K562 (cell line): ENCODE measurements at regions not wholly inside any gene's neighbourhood (a gene's known extent, or its start where the extent isn't known, plus 50 kb on each side); places are given as distances from the start of the nearest gene placed in this dataset.

Experiments used
- CBFA2T2 ChIP-seq: fragments of 450-650 bp; conservative IDR thresholded peaks from 2 replicates; pipeline ENCODE4 v1.6.1; 2017; ENCODE audit warnings: mild to moderate bottlenecking
- CHCHD3 ChIP-seq: fragments of 250-450 bp; sonication (Bioruptor Pico); IDR thresholded peaks from 2 replicates; pipeline ENCODE4 v2.1.2; 2022; ENCODE audit warnings: mild to moderate bottlenecking
- FOS ChIP-seq: IDR thresholded peaks from 3 replicates; pipeline ENCODE4 v1.6.1; 2011; ENCODE audit not compliant: insufficient read length; ENCODE audit errors: extremely low read depth
- MBD2 ChIP-seq: sonication (generic); IDR thresholded peaks from 2 replicates; pipeline ENCODE4 v1.6.1; 2016; ENCODE audit warnings: low read depth, borderline replicate concordance
- PTBP1 ChIP-seq: fragments of 200-400 bp; formaldehyde crosslinking; IDR thresholded peaks from 2 replicates; pipeline ENCODE4 v1.6.1; 2017; ENCODE audit warnings: low read depth, low read length
- ZKSCAN1 ChIP-seq: fragments of 150-350 bp; IDR thresholded peaks from 2 replicates; pipeline ENCODE4 v1.6.1; 2016; ENCODE audit warnings: low read depth, low read length
- TF ChIP-seq, protein P1 (sequence below), 3 experiments: IDR thresholded peaks in 2 of 3; conservative IDR thresholded peaks in 1 of 3; 2 replicates each; pipeline ENCODE4 v1.5.1; 2011 to 2012; ENCODE audit warnings: low read length in 3 of 3, mild to moderate bottlenecking in 3 of 3, control low read depth in 2 of 3, improper control_type of control experiment in 1 of 3, inconsistent platforms in 1 of 3, low read depth in 1 of 3, mixed read lengths in 1 of 3, moderate library complexity in 1 of 3; ENCODE audit not compliant: insufficient read depth in 2 of 3
- TF ChIP-seq, protein P2 (sequence below), 2 experiments: fragments of 250-450 bp in 1 of 2; fragments of 450-650 bp in 1 of 2; sonication (Bioruptor Pico) in 1 of 2; IDR thresholded peaks; 2 replicates each; pipeline versions ENCODE4 v1.6.1 to v1.8.0; 2016 to 2021; ENCODE audit warnings: mild to moderate bottlenecking in 2 of 2, moderate library complexity in 2 of 2, missing compliant biosample characterization in 1 of 2, missing genetic modification characterization in 1 of 2
- TF ChIP-seq, protein P3 (sequence below): fragments of 250-450 bp; sonication (Bioruptor Pico); IDR thresholded peaks from 2 replicates; pipeline ENCODE4 v1.5.0; 2021
- TF ChIP-seq, protein P4 (sequence below): sonication (generic); formaldehyde crosslinking; IDR thresholded peaks from 2 replicates; pipeline ENCODE4 v1.8.0; 2022; ENCODE audit warnings: mild to moderate bottlenecking, low read depth, missing genetic modification reagents
- TF ChIP-seq, protein P5 (sequence below): sonication (generic); formaldehyde crosslinking; IDR thresholded peaks from 2 replicates; pipeline ENCODE4 v1.8.1; 2022; ENCODE audit warnings: missing genetic modification reagents
- TF ChIP-seq, protein P6 (sequence below): sonication (generic); formaldehyde crosslinking; IDR thresholded peaks from 2 replicates; pipeline ENCODE4 v1.8.0; 2022; ENCODE audit warnings: mild to moderate bottlenecking, missing genetic modification reagents, borderline replicate concordance
- TF ChIP-seq, protein P7 (sequence below): sonication (generic); formaldehyde crosslinking; IDR thresholded peaks from 2 replicates; pipeline ENCODE4 v1.8.1; 2023; ENCODE audit warnings: mild to moderate bottlenecking, missing genetic modification reagents
- TF ChIP-seq, protein P8 (sequence below): sonication (generic); formaldehyde crosslinking; IDR thresholded peaks from 2 replicates; pipeline ENCODE4 v1.8.0; 2022; ENCODE audit warnings: missing genetic modification reagents, mild to moderate bottlenecking, borderline replicate concordance

DNA sequence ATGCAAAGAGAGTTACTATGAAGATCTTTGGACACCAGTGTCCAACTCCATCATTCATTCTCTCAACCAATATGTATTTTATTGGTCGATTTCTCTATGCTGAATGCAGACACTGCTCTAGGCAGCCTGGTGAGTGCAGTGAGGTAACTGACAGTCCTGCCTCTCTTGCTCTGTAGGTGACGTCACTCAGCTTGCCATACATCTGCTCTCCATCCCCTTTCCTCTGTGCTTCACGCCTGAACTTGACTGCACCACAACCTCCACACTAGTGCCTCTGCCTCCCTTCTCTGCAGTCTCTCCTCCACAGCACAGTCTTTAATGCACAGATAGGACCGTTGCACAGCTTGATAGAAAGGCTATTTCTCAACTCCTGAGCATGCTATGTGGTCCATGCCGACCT, 344.9 kb upstream of the NOCT start:
- TF ChIP-seq, protein P1, sequence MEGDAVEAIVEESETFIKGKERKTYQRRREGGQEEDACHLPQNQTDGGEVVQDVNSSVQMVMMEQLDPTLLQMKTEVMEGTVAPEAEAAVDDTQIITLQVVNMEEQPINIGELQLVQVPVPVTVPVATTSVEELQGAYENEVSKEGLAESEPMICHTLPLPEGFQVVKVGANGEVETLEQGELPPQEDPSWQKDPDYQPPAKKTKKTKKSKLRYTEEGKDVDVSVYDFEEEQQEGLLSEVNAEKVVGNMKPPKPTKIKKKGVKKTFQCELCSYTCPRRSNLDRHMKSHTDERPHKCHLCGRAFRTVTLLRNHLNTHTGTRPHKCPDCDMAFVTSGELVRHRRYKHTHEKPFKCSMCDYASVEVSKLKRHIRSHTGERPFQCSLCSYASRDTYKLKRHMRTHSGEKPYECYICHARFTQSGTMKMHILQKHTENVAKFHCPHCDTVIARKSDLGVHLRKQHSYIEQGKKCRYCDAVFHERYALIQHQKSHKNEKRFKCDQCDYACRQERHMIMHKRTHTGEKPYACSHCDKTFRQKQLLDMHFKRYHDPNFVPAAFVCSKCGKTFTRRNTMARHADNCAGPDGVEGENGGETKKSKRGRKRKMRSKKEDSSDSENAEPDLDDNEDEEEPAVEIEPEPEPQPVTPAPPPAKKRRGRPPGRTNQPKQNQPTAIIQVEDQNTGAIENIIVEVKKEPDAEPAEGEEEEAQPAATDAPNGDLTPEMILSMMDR (IDR thresholded peaks at IDR 0.05 in 2 of 3, conservative IDR thresholded peaks at IDR 0.05 in 1 of 3; ENCODE audit: insufficient read depth in 2 of 3, low read depth in 1 of 3, low read length in 3 of 3): no peak
- TF ChIP-seq, protein P2, sequence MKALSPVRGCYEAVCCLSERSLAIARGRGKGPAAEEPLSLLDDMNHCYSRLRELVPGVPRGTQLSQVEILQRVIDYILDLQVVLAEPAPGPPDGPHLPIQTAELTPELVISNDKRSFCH (CRISPR knock-in tag; IDR thresholded peaks at IDR 0.05): no peak
- TF ChIP-seq, protein P2 (tag; IDR thresholded peaks at IDR 0.05): no peak
- TF ChIP-seq CBFA2T2 (no peak), ZKSCAN1 (no peak), MBD2 (no peak), CHCHD3 (CRISPR knock-in tag) (no peak), PTBP1 (no peak), FOS (no peak)
- TF ChIP-seq, protein P3, sequence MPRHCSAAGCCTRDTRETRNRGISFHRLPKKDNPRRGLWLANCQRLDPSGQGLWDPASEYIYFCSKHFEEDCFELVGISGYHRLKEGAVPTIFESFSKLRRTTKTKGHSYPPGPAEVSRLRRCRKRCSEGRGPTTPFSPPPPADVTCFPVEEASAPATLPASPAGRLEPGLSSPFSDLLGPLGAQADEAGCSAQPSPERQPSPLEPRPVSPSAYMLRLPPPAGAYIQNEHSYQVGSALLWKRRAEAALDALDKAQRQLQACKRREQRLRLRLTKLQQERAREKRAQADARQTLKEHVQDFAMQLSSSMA: no peak
- TF ChIP-seq, protein P4, sequence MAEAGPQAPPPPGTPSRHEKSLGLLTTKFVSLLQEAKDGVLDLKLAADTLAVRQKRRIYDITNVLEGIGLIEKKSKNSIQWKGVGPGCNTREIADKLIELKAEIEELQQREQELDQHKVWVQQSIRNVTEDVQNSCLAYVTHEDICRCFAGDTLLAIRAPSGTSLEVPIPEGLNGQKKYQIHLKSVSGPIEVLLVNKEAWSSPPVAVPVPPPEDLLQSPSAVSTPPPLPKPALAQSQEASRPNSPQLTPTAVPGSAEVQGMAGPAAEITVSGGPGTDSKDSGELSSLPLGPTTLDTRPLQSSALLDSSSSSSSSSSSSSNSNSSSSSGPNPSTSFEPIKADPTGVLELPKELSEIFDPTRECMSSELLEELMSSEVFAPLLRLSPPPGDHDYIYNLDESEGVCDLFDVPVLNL (CRISPR knock-in tag): no peak
- TF ChIP-seq, protein P5, sequence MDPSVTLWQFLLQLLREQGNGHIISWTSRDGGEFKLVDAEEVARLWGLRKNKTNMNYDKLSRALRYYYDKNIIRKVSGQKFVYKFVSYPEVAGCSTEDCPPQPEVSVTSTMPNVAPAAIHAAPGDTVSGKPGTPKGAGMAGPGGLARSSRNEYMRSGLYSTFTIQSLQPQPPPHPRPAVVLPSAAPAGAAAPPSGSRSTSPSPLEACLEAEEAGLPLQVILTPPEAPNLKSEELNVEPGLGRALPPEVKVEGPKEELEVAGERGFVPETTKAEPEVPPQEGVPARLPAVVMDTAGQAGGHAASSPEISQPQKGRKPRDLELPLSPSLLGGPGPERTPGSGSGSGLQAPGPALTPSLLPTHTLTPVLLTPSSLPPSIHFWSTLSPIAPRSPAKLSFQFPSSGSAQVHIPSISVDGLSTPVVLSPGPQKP (CRISPR knock-in tag): no peak
- TF ChIP-seq, protein P6, sequence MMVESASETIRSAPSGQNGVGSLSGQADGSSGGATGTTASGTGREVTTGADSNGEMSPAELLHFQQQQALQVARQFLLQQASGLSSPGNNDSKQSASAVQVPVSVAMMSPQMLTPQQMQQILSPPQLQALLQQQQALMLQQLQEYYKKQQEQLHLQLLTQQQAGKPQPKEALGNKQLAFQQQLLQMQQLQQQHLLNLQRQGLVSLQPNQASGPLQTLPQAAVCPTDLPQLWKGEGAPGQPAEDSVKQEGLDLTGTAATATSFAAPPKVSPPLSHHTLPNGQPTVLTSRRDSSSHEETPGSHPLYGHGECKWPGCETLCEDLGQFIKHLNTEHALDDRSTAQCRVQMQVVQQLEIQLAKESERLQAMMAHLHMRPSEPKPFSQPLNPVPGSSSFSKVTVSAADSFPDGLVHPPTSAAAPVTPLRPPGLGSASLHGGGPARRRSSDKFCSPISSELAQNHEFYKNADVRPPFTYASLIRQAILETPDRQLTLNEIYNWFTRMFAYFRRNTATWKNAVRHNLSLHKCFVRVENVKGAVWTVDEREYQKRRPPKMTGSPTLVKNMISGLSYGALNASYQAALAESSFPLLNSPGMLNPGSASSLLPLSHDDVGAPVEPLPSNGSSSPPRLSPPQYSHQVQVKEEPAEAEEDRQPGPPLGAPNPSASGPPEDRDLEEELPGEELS (CRISPR knock-in tag): no peak
- TF ChIP-seq, protein P7, sequence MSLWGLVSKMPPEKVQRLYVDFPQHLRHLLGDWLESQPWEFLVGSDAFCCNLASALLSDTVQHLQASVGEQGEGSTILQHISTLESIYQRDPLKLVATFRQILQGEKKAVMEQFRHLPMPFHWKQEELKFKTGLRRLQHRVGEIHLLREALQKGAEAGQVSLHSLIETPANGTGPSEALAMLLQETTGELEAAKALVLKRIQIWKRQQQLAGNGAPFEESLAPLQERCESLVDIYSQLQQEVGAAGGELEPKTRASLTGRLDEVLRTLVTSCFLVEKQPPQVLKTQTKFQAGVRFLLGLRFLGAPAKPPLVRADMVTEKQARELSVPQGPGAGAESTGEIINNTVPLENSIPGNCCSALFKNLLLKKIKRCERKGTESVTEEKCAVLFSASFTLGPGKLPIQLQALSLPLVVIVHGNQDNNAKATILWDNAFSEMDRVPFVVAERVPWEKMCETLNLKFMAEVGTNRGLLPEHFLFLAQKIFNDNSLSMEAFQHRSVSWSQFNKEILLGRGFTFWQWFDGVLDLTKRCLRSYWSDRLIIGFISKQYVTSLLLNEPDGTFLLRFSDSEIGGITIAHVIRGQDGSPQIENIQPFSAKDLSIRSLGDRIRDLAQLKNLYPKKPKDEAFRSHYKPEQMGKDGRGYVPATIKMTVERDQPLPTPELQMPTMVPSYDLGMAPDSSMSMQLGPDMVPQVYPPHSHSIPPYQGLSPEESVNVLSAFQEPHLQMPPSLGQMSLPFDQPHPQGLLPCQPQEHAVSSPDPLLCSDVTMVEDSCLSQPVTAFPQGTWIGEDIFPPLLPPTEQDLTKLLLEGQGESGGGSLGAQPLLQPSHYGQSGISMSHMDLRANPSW (CRISPR knock-in tag): no peak
- TF ChIP-seq, protein P8, sequence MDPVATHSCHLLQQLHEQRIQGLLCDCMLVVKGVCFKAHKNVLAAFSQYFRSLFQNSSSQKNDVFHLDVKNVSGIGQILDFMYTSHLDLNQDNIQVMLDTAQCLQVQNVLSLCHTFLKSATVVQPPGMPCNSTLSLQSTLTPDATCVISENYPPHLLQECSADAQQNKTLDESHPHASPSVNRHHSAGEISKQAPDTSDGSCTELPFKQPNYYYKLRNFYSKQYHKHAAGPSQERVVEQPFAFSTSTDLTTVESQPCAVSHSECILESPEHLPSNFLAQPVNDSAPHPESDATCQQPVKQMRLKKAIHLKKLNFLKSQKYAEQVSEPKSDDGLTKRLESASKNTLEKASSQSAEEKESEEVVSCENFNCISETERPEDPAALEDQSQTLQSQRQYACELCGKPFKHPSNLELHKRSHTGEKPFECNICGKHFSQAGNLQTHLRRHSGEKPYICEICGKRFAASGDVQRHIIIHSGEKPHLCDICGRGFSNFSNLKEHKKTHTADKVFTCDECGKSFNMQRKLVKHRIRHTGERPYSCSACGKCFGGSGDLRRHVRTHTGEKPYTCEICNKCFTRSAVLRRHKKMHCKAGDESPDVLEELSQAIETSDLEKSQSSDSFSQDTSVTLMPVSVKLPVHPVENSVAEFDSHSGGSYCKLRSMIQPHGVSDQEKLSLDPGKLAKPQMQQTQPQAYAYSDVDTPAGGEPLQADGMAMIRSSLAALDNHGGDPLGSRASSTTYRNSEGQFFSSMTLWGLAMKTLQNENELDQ (CRISPR knock-in tag): no peak
